OCI-LY7 (cell line): ENCODE measurements at regions not wholly inside any gene's neighbourhood (a gene's known extent, or its start where the extent isn't known, plus 50 kb on each side); places are given as distances from the start of the nearest gene placed in this dataset.
"Not testable (repeated sequence)": the region's sequence is repeated elsewhere in the genome, so short reads cannot be mapped to it uniquely, and the experiment has no call there.

ENCODE experiments used
- EZH2phosphoT487 ChIP-seq: fragments of 200-600 bp; sonication (generic); IDR thresholded peaks from 2 replicates; pipeline ENCODE4 v1.6.1; 2018; ENCODE audit warnings: low read depth, borderline replicate concordance, mild to moderate bottlenecking, mixed run types, antibody characterized with exemption, low read length, moderate library complexity, mixed read lengths
- TF ChIP-seq, protein P1 (sequence below): fragments of 200-600 bp; sonication (generic); conservative IDR thresholded peaks from 2 replicates; pipeline ENCODE4 v1.5.1; 2014; ENCODE audit warnings: mild to moderate bottlenecking, antibody characterized with exemption, low read length, moderate library complexity, mixed read lengths

DNA sequence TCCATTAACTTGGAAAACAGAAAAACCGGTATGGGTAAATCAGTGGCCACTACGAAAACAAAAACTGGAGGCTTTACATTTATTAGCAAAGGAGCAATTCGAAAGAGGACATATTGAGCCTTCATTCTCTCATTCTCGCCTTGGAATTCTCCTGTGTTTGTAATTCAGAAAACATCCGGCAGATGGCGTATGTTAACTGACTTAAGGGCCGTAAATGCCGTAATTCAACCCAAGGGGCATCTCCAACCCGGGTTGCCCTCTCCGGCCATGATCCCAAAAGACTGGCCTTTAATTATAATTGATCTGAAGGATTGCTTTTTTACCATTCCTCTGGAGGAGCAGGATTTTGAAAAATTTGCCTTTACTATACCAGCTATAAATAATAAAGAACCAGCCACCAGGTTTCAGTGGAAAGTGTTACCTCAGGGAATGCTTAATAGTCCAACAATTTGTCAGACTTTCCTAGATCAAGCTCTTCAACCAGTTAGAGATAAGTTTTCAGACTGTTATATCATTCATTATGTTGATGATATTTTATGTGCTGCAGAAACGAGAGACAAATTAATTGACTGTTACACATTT is 160.9 kb downstream of the GPX5 start:
- TF ChIP-seq, protein P1, sequence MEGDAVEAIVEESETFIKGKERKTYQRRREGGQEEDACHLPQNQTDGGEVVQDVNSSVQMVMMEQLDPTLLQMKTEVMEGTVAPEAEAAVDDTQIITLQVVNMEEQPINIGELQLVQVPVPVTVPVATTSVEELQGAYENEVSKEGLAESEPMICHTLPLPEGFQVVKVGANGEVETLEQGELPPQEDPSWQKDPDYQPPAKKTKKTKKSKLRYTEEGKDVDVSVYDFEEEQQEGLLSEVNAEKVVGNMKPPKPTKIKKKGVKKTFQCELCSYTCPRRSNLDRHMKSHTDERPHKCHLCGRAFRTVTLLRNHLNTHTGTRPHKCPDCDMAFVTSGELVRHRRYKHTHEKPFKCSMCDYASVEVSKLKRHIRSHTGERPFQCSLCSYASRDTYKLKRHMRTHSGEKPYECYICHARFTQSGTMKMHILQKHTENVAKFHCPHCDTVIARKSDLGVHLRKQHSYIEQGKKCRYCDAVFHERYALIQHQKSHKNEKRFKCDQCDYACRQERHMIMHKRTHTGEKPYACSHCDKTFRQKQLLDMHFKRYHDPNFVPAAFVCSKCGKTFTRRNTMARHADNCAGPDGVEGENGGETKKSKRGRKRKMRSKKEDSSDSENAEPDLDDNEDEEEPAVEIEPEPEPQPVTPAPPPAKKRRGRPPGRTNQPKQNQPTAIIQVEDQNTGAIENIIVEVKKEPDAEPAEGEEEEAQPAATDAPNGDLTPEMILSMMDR = peak; percentile 81
- TF ChIP-seq EZH2phosphoT487 = not testable (repeated sequence)
